ENCODE measurements at regions not wholly inside any gene's neighbourhood (a gene's known extent, or its start where the extent isn't known, plus 50 kb on each side); places are given as distances from the start of the nearest gene placed in this dataset.
"Not testable (repeated sequence)": the region's sequence is repeated elsewhere in the genome, so short reads cannot be mapped to it uniquely, and the experiment has no call there.

GRCh38 chr5:19264821-19265220, 723.2 kb downstream of the CDH18 start:
- no peaks in the 10 kb centered on the region for H3K9me3 ChIP-seq
- H3K36me3 ChIP-seq, result no peaks in the 10 kb centered on the region
- TF ChIP-seq CTCF (IDR thresholded peaks at IDR 0.05), result no peak
- DNase-seq (ENCODE audit: low spot score), result no peak
- no peaks in the 10 kb centered on the region for H3K27me3 ChIP-seq (replicated peaks; ENCODE audit: insufficient read depth)
- no peak for ATAC-seq (ENCODE audit: insufficient number of reproducible peaks, low FRiP score, low read depth)
- no peak overlapping the region for H3K4me3 ChIP-seq
- no peak overlapping the region for H3K27ac ChIP-seq
- H3K4me1 ChIP-seq (ENCODE audit: control insufficient read depth in 1 of 2, low read depth in 2 of 2), result no peaks in the 10 kb centered on the region

GRCh38 chr5:19266791-19267190, 721.2 kb downstream of the CDH18 start:
- Histone ChIP-seq H3K4me1 (ENCODE audit: control insufficient read depth in 1 of 2, low read depth in 2 of 2) (no peaks in the 10 kb centered on the region), H3K27ac (no peak overlapping the region), H3K9me3 (no peaks in the 10 kb centered on the region), H3K36me3 (no peaks in the 10 kb centered on the region), H3K4me3 (no peak overlapping the region), H3K27me3 (replicated peaks; ENCODE audit: insufficient read depth) (no peaks in the 10 kb centered on the region)
- DNase-seq (ENCODE audit: low spot score), result no peak
- no peak for TF ChIP-seq CTCF (IDR thresholded peaks at IDR 0.05)
- ATAC-seq (ENCODE audit: insufficient number of reproducible peaks, low FRiP score, low read depth), result no peak

- no peak for TF ChIP-seq CTCF (IDR thresholded peaks at IDR 0.05)
- no peak overlapping the region for H3K27ac ChIP-seq
- DNase-seq (ENCODE audit: low spot score), result no peak
- H3K4me3 ChIP-seq, result no peak overlapping the region
- H3K27me3 ChIP-seq (replicated peaks; ENCODE audit: insufficient read depth), result no peaks in the 10 kb centered on the region
- no peaks in the 10 kb centered on the region for H3K36me3 ChIP-seq
- no peak for ATAC-seq (ENCODE audit: insufficient number of reproducible peaks, low FRiP score, low read depth)
- no peaks in the 10 kb centered on the region for H3K9me3 ChIP-seq
- no peaks in the 10 kb centered on the region for H3K4me1 ChIP-seq (ENCODE audit: control insufficient read depth in 1 of 2, low read depth in 2 of 2)
These were observed 717.8 kb downstream of the CDH18 start for GRCh38 chr5:19270153-19270552.

- Histone ChIP-seq H3K27me3 (replicated peaks; ENCODE audit: insufficient read depth) (no peaks in the 10 kb centered on the region), H3K4me1 (ENCODE audit: control insufficient read depth in 1 of 2, low read depth in 2 of 2) (no peaks in the 10 kb centered on the region), H3K9me3 (no peaks in the 10 kb centered on the region), H3K36me3 (no peaks in the 10 kb centered on the region), H3K4me3 (no peak overlapping the region), H3K27ac (no peak overlapping the region)
- ATAC-seq (ENCODE audit: insufficient number of reproducible peaks, low FRiP score, low read depth), result no peak
- no peak for TF ChIP-seq CTCF (IDR thresholded peaks at IDR 0.05)
- no peak for DNase-seq (ENCODE audit: low spot score)
These were observed 713.4 kb downstream of the CDH18 start for GRCh38 chr5:19274578-19274977.

- H3K4me1 ChIP-seq (ENCODE audit: control insufficient read depth in 1 of 2, low read depth in 2 of 2), result no peaks in the 10 kb centered on the region
- no peaks in the 10 kb centered on the region for H3K27me3 ChIP-seq (replicated peaks; ENCODE audit: insufficient read depth)
- no peak overlapping the region for H3K4me3 ChIP-seq
- DNase-seq (ENCODE audit: low spot score) (no peak), ATAC-seq (ENCODE audit: insufficient number of reproducible peaks, low FRiP score, low read depth) (no peak)
- TF ChIP-seq CTCF (IDR thresholded peaks at IDR 0.05), result no peak
- H3K27ac ChIP-seq, result no peak overlapping the region
- no peaks in the 10 kb centered on the region for H3K36me3 ChIP-seq
- no peaks in the 10 kb centered on the region for H3K9me3 ChIP-seq
These were observed 702.7 kb downstream of the CDH18 start for GRCh38 chr5:19285286-19285685.

- H3K9me3 ChIP-seq; H3K4me3 ChIP-seq; H3K4me1 ChIP-seq (ENCODE audit: control insufficient read depth in 1 of 2, low read depth in 2 of 2); DNase-seq (ENCODE audit: low spot score); H3K27me3 ChIP-seq (replicated peaks; ENCODE audit: insufficient read depth); H3K27ac ChIP-seq; ATAC-seq (ENCODE audit: insufficient number of reproducible peaks, low FRiP score, low read depth); H3K36me3 ChIP-seq: not testable (repeated sequence)
These were observed 700.3 kb downstream of the CDH18 start for GRCh38 chr5:19287548-19288277.

- H3K4me3 ChIP-seq; DNase-seq (ENCODE audit: low spot score); H3K27me3 ChIP-seq (replicated peaks; ENCODE audit: insufficient read depth); H3K36me3 ChIP-seq; H3K9me3 ChIP-seq; H3K4me1 ChIP-seq (ENCODE audit: control insufficient read depth in 1 of 2, low read depth in 2 of 2); H3K27ac ChIP-seq; ATAC-seq (ENCODE audit: insufficient number of reproducible peaks, low FRiP score, low read depth): not testable (repeated sequence)
These were observed 699.7 kb downstream of the CDH18 start for GRCh38 chr5:19288311-19288710.
